ENCODE measurements at regions not wholly inside any gene's neighbourhood (a gene's known extent, or its start where the extent isn't known, plus 50 kb on each side); places are given as distances from the start of the nearest gene placed in this dataset.

DNA sequence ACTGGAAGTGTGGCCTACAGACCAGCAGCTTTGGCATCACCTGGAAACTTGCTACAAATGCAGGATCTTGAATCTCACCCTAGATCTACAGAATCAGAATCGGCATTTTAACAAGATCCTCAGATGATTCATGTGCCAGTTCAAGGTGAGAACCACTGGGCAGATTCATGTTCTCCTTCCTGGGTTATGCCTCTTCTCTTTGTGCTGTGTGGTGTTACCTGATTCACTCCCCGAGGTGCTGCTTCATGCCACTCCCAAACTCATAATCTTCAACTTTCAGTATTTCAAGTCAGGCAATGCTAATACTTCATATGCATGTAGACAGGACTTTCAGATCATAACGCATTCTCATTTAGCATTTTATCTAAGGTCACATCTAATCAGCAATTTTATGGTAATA lies 427.7 kb downstream of the FOXO1 start:
- TF ChIP-seq YY1 (IDR thresholded peaks at IDR 0.05; ENCODE audit: insufficient read depth, insufficient read length) (no peak), ZNF274 (IDR thresholded peaks at IDR 0.05; ENCODE audit: low read depth, low read length) (no peak), SUZ12 (IDR thresholded peaks at IDR 0.05; ENCODE audit: extremely low read depth, insufficient read depth, insufficient read length) (no peak)
